DOHH2 (cell line): ENCODE measurements at regions not wholly inside any gene's neighbourhood (a gene's known extent, or its start where the extent isn't known, plus 50 kb on each side); places are given as distances from the start of the nearest gene placed in this dataset.

Source experiments
- CTCF ChIP-seq: fragments of 200-600 bp; sonication (generic); IDR thresholded peaks from one replicate; pipeline ENCODE4 v1.5.1; 2014; ENCODE audit warnings: antibody characterized with exemption, mild to moderate bottlenecking, low read depth, low read length; ENCODE audit not compliant: poor library complexity, severe bottlenecking
- EZH2phosphoT487 ChIP-seq: fragments of 200-600 bp; sonication (generic); IDR thresholded peaks from 2 replicates; pipeline ENCODE4 v1.6.1; 2017; ENCODE audit warnings: borderline replicate concordance, mild to moderate bottlenecking, antibody characterized with exemption, low read length, moderate library complexity, mixed read lengths

GRCh38 chr13:22111961-22112360 lies 441.1 kb downstream of the FGF9 start:
- TF ChIP-seq CTCF, result no peak
- TF ChIP-seq EZH2phosphoT487, result no peak
